Left hindlimb (tissue), 1 donor: ENCODE measurements at regions not wholly inside any gene's neighbourhood (a gene's known extent, or its start where the extent isn't known, plus 50 kb on each side); places are given as distances from the start of the nearest gene placed in this dataset.
A peak's percentile ranks its signal among the peaks of the same experiment; 100 is the strongest.

ENCODE experiments used
- DNase-seq: peaks from one replicate; pipeline ENCODE4 v3.0.0-alpha.2; 2018

DNA sequence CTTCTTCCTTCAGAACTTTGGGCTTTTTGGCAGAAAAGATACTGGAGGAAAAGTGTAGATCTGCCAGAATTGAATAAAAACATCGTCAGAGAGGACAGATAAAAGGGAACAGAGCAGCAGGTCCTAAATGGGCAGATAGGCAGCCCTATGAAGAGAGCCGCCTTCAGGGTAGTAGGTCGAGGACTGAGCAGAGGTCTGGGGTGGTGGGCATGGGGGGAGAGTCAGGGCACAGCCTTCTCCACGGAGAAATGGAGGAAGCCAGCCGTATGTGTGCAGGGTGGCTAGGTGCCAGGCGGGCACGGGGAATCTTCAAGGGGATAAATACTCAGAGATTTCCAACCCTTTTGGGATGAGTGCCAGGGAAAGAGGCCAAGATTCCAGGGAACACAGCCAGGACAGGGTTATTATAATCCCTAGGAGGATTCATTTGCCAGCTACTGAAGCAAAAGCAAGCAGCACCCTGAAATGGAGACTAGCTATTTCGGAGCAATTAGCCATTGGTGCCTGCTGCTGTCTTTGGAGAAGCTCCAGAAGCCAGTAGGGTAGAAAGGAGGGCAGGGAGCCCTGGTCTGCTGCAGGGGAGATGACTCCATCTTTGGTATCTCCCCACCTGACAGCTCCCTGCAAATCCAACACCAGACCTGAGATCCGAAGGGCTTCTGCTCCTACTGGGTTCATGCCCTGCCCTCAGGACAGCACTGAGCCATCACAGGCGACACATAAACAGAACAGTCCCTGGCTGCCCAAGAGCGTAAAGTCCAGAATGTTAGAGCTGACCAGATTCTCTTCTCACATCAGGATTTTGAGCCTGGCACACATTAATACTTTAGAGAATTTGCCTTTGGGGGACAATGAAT lies 174.5 kb upstream of the NTM start:
- DNase-seq: peak; percentile 59

DNA sequence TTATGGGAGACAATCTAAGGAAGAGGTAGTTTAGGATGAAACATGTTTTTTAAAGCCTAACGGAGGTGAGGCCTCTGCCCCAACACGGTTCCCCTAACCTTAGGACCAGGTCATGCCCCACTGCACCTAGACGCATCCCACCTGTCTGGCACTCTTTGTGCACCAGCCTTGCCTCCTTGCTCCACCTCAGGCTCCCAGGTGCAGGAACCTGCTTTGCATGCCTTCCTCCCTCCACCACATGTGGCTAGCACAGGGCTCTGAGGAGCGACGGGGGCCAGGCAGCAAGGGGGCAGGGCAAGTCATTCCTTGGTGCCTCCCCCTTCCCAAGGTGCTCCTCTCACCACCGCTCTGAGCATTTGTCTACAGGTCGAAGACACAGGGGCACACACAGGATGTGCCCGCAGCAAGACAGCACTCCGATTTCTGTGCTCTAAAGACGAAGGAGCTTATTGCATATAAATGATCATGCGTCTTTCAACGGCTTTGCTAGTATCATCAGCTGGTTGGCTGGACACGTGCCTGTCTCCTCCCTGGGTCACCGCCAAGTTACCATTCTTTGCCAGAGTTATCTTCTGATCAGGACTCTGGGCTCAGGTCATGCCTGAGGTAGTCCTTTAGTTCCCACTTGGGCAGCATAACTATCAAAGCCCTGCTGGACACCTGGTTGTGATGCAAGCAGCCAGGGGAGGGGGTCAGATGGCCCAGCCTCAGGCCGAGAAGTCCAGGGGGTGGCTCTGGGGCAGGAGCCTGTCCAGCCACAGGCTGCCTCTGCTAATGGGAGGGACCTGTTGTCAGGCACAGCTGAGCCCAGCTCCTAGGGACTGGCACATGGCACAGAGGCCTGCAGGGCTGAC lies 172.0 kb upstream of the NTM start:
- DNase-seq: no peak

DNA sequence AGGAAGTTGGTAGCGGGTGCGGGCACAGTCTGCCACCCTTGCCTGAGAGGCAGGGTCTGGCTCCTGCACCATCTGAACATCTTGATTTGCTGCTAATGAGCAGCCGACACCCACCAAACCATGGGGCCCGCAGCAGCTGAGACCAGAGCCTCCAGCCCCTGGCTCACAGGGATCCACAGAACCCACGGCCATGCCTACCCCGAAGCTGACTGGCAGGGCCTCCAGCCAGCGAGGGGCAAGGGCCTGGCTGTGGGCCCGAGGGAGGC lies 171.5 kb upstream of the NTM start:
- DNase-seq: no peak

DNA sequence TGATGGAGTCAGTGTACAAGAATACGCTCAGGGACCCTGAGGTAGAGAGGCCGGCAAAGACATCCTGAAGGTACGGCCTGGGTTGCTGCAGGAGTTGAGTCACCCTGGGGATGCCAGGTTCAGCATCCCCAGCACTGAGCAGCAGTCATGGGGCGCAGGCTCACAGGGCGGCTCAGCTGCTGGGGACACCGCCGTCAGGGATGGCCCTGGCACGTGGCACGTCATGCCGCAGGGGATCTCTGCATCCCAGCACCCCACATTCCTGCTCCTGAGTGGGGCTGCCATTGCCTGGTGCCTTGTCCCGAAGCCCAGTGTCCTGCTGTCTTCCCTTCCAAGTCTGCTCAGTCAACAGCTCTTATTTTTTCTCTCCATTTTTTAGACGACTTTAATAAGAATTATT lies 168.7 kb upstream of the NTM start:
- DNase-seq: no peak

DNA sequence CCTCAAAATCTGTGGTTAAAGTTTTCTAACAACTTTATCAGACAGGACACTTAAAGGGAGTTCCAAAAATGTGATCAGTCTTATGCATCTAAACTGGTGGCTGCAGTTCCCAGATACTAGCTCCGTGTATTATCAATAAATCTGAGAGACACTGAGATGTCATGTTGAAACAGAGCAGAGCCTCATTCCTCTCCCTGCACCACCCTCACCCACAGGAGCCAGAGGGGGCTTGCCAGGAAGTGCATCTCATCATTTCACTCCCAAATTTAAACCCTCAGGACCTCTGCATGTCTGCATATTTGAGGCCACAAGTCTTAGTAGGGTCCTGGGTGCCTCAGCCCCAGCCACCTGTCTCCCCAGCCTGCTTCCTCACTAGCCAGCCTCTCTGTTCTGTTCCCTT lies 167.4 kb upstream of the NTM start:
- no peak for DNase-seq

DNA sequence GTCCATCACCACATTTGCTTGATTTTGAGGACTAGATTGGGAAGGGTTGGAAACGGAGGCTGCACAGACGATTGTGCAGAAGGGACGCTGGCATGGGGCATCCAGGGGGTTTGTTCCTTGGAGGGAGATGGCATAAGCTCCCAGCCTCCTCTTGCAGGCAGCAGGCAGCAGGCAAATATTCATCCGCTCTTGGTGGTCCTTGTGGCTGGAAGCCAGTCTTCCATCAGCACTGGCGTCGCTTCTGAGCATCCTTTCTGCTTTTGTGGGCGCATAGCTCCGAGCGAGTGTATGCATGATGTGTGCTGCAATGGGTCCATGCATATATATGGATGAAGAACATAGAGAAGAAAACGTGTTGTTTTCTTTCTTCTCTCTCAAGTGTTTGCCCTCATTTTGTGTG lies 166.1 kb upstream of the NTM start:
- DNase-seq: no peak

DNA sequence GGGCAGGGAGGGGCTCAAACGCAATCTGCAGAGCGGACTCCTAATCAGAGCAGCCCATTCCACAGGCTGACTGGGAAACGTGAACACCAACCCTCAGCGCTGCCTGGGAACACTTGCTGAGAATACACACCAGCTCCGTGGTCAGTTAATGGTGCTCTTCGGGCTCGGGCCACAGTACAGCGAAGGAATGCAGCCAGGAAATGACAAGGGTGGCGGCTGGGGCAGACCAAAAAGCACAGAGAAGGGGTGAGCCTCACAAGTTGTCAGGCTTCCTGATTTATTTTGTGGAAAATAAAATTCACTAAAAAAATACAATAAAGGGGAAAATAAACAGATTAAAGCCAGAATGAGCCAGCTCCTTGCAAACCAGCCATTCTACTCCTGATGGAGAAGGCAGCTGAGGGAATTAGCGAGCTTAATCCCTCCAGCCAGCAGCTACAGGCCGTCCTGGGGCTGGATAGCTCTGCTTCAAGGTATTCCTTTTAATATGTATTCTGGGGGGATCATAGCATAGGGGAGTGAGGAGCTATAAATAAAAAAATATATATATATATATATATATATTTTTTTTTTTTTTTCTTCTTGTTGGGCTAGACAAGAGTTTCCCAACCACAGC lies 165.5 kb upstream of the NTM start:
- DNase-seq: peak; percentile 38

DNA sequence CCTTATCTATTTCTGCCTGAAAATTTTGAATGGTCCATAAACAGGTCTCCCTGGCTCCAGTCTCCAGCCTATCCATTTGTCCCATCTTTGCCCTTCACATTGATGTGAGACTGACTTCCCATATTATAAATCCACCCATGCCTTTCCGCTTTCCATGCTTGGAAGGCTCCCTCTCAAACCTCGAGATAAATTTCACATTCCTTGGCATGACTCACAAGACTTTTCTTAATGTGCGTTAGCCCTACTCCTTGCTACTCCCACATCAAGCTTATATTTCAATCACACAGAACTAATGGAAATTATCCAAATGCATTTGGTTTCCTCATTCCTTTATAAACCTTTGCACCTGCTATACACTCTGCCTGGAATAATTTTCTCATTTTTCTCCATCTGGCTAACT lies 163.7 kb upstream of the NTM start:
- no peak for DNase-seq

DNA sequence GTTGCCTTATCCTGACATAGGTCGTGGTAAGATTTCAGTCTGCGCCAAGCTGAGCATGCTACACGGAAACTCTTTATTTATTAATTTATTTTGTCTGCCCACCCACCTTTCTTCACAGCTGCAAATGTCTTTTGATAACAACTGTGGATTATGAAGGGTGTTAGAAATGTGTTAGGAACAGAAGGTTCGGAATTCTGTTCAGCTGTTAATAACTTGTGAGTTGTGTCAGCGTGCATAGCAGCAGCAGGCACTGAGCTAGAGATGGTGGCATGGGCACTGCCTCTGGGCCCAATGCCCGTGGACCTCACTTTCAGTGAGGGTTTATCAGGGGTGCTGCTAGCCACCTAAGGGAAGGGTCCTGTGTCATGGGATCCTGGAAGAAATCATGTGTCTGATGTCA lies 162.5 kb upstream of the NTM start:
- no peak for DNase-seq

DNA sequence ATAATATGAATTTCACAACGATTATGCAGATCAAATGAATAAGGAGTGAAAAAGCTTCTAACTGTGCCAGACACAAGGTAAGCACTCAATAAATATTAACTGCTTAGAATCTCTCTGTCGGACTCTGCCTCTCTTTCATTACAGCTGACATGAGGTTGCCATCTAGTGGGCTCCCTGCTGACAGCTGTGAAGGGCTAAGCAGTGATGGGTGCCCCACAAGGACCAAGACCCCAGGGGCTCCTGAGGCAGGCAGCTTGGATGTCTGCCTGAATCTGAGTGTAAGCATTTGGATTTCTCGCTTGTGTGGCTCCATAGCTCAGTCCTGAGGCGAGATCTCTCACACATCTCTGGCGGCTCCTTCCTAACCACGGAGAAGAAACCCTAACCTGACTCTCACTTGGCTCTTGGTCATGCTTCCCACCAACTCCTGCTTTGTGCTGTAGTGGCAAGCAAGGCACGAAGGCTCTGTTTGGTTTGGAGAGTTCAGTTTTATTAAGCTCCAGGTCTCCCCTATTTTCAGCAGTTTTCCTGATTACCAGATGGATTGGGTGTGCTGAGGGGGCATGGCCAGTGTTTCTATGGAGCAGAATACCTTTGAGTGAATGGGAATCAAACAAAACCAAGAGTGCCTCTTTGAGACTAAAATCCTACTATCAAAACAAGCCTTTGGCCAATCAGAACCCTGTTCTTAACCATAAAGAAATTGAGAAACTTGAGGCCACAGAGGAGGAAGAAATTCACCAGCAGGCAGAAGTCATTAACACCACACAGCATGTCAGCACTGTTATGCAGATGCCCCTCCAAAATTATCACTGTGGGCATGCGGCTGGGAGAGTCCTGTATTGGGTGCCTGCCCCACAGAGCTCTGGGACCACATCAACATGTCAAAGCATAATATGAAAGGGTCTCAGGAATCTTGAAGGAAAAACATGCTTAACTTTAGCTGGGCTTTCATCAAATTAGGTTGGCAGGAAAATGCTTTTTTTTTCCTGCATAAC lies 152.8 kb upstream of the NTM start:
- no peak for DNase-seq

DNA sequence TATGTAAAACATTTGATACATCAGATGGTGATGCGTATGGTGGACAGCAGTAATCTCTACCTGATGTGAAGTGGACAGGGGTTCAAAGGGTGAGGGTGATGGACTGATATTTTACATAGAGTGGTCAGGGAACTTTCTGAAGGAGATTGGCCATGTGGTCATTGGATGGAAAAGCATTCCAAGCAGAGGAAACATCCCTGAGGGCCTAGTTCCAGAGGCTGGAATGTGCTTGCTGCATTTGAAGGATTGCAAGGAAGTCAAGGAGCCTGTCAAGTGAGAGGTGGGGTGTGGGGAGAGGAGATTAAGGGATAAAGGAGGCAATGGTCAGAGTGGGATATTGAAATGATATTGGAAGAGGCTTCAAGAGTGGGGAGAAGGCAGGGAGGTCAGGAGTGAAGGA lies 151.9 kb upstream of the NTM start:
- no peak for DNase-seq

DNA sequence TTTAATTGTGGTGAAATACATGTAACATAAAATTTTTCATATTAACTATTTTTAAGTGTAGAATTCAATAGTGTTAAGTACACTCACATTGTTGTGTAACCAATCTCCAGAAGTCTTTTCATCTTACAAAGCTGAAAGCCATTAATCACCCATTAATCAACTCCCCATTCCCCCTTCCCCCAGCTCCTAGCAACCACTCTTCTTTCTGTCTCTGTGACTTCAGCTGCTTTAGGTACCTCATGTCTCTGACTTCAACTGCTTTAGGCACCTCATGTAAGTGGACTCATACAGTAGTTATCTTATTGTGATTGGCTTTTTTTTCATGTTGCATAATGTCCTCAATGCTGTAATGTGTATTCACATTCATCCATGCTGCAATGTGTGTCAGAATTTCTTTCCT lies 150.8 kb upstream of the NTM start:
- no peak for DNase-seq

DNA sequence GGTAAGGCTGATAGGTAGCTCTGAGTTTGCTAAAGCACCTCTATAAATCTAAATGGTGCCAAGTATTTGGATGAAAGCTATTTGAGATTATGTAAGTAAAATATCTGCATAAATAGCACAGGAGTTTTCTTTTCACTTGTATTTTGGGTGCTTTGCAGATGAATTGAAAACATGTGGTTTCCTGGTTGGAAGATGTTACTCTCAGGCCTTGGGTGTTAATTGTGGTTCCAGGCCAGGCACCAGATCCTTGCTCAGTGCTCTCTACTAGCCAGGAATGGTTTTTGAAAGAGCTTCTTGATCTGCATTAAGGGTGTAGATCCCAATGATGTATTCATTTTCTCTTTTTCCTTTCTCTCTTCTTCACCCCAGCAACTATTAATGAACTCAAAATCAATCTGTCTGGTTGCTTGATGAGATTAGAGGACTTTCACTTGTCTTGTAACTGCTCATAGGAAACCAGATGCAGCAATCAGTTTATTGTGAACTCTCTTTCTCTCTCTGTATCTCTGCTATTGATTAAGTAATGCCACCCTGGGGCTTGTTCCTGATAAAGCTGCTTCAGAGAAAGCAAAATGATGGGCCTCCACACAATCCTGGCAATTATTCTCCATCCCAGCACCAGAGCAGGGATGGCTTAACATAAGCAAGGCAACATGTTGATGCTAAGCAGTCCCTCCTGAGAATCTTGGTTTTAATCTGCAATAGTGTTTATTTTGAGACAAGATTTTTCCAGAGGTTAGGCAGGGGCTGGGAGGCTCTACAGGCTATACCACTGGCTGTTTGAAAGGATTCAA lies 147.0 kb upstream of the NTM start:
- no peak for DNase-seq

DNA sequence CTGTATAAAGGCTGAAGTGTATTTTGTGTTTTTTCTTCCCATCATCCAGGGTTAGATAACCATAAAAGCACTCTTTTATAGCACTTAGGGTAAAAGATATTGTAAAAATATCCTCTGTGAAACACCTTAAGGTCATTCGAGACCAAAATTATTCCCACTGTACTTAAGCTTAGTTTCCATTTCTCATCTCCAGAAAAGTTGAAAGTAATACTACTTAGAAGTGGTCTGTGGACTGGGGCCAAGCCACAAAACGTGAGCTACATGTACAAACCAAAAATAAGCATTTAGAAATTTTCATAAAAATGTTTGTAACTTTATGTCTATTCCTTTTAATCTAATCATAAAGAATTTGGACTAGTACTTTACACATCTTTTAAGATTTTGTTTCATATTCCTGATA lies 142.0 kb upstream of the NTM start:
- DNase-seq: no peak

DNA sequence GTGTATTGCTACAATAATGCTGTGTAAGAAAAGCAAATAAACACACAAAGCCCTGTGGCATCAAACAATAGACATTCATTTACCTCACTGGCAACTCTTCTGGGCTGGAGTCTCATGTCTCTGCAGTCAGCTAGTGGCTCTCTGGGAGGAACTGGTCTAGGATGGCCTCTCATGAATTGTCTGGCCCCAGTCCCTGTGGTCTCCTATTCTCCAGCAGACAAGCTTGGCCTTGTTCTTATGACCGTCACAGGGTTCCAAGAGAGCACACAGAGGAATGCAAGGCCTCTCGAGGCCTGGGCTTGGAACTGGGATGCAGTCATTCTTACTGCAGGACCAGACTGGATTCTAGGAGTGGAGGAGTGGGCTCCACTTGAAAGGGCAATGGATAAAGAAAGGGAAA lies 141.2 kb upstream of the NTM start:
- no peak for DNase-seq

DNA sequence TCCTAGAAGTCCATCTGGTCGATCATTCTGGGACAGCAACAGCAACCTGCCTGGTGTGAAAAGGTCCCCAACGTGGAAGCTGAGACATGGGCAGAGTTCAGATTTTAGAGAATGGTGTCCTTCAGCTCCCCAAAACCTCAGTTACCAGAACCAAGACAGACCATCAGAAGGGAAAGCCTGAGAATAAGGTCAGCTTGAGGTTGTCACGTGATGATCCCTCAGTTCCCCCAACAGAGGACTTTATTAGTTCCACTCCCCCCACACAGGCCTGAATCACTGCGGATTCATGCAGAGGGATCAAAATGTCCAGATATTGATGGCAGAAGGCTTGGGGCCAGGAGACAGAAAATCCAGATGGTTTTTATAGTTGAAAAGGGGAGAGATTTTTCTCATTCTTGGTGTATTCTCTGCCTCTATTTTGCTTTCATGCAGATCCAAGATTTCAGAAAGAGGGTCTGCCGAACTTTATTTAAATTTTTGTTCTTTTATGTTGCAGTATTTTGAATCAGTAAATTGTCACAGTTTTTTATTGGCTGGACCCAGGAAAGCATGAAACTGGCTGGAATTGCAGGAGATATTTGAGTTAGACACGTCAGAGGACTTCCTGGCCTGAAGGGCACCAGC lies 139.0 kb upstream of the NTM start:
- DNase-seq: no peak

DNA sequence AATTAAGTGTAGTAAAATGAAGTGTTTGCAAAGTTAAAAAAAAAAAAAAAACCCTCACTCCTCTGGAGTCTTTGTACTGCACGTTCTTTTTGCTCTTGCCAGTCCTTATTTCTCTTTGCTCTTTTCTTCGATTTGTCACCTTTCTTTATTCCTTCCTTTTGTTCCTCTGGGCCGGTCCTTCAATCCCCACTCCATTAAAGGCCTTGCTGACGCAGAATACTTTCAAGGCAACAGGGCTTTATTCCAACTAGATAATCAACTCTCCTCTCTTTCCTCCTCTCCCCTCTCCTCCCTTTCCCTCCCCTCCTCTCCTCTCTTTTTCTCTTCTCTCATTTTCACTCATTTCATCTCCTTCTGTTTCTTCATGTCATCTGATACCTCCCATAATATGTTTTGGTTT lies 138.2 kb upstream of the NTM start:
- DNase-seq: no peak

DNA sequence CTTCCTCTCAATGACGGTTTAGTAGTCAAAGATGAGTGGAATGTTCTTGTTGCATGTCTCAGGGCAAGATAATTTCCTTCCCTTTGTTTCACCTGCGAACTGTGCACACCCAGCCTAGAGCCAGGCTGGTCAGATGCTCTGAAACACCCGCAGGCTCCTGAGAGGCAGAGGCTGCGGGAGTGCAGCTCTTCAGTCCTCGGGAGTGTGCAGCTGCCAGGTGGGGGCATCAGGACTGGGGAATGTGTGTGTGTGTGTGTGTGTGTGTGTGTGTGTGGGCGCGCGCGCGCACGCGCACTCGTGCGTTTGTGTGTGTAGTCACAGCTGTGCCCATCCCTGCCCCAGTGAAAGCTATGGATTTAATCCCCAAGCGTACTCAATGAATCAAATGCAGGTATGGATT lies 136.2 kb upstream of the NTM start:
- DNase-seq: no peak

DNA sequence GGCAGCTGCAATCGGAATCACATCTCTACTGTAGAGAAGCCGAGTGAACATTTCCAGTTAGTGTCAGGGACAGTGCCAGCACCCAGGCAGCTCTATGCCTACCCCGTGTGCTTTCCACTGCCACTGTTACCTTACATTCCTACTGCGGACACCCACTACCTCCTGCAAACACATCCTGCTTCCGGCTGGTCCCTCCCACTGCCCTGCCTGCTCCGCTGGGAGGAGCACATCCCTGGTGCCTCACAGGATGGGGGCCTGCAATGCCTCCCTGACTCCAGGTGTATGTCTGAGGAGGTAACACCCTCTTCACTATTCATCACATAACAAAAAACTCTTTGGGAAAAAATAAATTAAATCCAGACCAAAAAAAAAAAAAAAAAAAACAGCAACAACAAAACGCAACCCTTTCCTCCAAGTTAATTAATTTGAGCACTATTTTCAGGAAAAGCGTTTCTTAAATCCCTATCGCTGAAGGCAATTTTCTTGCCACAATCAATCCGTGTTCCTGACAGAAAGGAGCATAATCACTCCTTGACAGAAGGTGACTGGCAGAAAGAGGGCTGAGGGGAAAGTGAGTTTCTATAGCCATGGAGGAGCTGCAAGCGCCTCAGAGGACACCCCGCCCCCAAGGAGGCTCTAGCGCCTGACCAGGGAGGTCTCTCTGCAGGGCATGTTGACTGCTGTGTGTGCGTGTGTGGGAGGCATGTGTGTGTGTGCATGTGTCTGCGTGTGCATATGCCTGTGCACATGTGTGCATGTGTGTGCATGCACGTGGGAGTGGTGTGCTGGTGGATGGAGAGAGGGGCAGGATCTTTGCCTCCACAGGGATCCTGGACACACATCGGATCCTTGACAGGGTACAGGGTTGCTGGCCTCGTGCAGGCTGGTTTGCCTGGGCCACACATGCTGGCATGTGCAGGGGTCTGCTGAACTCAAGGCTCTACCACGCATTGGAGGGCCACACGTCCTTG lies 134.8 kb upstream of the NTM start:
- DNase-seq: no peak

DNA sequence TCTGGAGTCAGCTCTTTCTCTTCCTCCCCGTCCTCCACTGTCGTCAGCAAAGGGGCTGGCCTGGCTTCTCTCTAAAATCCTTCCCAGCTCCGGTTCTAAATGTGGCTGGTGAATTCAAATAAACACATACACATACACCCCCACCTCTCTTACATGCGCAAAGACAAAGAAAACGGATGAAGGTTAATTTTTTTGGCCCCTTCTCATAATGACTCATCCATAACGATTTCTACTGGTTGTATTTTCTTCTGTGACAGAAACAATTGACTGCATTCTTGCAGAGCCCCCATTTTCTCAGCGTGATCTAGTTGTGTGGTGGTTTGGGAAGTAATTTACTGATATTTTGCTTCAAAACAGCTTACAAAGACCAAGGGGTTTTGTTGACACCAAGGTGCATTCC lies 130.0 kb upstream of the NTM start:
- no peak for DNase-seq
